ENCODE measurements at regions not wholly inside any gene's neighbourhood (a gene's known extent, or its start where the extent isn't known, plus 50 kb on each side); places are given as distances from the start of the nearest gene placed in this dataset.

GRCh38 chr6:154656660-154657059 is 76.6 kb upstream of the SCAF8 start:
- TF ChIP-seq CTCF (IDR thresholded peaks at IDR 0.05; ENCODE audit: control insufficient read depth, extremely low read depth, insufficient read depth) = no peak
- no peak overlapping the region for H3K4me3 ChIP-seq (ENCODE audit: low read depth, low read length)
- no peak for DNase-seq (ENCODE audit: low read depth)

- no peak for DNase-seq (ENCODE audit: low read depth)
- no peak overlapping the region for H3K4me3 ChIP-seq (ENCODE audit: low read depth, low read length)
- no peak for TF ChIP-seq CTCF (IDR thresholded peaks at IDR 0.05; ENCODE audit: control insufficient read depth, extremely low read depth, insufficient read depth)
Measured at GRCh38 chr6:154661768-154662167, 71.4 kb upstream of the SCAF8 start.

DNA sequence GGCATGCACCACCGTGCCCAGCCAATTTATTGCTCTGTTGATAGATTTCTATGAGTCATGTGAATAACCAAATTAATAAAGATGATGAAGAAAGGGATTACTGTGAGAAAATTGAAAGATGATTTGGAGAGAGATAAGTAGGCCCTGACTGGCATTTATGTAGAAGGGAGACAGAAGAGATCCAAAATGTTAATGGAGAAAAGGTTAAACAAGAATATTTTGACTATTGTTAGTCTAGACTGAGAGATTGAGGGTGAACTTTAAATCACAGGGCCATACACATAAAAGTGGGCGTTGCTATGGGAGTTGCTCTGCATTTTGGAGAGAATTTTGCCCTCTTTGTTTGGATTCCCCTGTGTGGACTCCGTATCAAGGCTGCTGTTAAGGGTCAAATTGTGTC is 68.9 kb upstream of the SCAF8 start:
- TF ChIP-seq CTCF (IDR thresholded peaks at IDR 0.05; ENCODE audit: control insufficient read depth, extremely low read depth, insufficient read depth) = no peak
- no peak for DNase-seq (ENCODE audit: low read depth)
- no peak overlapping the region for H3K4me3 ChIP-seq (ENCODE audit: low read depth, low read length)

GRCh38 chr6:154668156-154668555 is 65.1 kb upstream of the SCAF8 start:
- no peak overlapping the region for H3K4me3 ChIP-seq (ENCODE audit: low read depth, low read length)
- no peak for DNase-seq (ENCODE audit: low read depth)
- TF ChIP-seq CTCF (IDR thresholded peaks at IDR 0.05; ENCODE audit: control insufficient read depth, extremely low read depth, insufficient read depth) = no peak

DNA sequence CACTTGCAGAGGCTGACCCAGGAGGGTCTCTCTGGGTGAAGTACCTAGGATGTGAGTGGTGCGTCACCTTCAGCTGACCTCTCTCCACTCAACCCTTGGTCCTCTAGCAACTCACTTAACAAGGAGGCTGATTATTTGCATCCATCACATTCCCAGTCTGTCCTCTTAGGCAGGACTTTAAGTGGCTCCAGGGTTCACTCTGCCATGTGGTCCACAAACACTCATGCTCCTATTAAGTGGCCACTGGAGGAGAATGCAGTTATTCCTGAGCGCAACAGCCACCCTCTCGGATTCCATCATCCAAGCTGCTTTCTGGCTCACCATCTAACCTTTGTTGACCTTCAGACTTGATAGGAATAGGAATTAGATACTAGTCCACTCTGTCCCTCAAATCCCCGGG is 61.1 kb upstream of the SCAF8 start:
- no peak overlapping the region for H3K4me3 ChIP-seq (ENCODE audit: low read depth, low read length)
- TF ChIP-seq CTCF (IDR thresholded peaks at IDR 0.05; ENCODE audit: control insufficient read depth, extremely low read depth, insufficient read depth) = no peak
- no peak for DNase-seq (ENCODE audit: low read depth)

DNA sequence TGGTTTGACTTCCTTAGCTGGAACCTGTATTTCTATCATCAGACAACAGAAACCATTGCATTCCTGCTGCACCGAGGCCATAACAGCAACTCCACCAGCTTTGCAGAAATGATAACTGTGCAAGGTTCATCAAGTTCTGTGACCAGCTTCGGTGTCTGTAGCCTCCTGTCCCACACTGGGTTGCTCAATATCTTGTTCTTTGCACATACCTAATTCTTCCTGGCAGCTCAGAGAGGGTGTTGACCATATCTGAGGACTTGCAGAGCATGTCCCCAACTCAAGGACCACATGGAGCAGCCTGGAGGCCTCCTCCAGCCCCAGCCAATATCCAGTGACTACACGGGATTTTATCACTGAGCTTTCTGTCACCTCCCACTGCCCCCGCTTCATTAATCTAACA is 59.3 kb upstream of the SCAF8 start:
- H3K4me3 ChIP-seq (ENCODE audit: low read depth, low read length) = no peak overlapping the region
- DNase-seq (ENCODE audit: low read depth) = no peak
- no peak for TF ChIP-seq CTCF (IDR thresholded peaks at IDR 0.05; ENCODE audit: control insufficient read depth, extremely low read depth, insufficient read depth)

GRCh38 chr6:154675602-154676088 is 57.6 kb upstream of the SCAF8 start:
- TF ChIP-seq CTCF (IDR thresholded peaks at IDR 0.05; ENCODE audit: control insufficient read depth, extremely low read depth, insufficient read depth) = peak; percentile 99
- peak; percentile 89 for DNase-seq (ENCODE audit: low read depth)
- H3K4me3 ChIP-seq (ENCODE audit: low read depth, low read length) = no peak overlapping the region

Measured in LNCaP clone FGC (cell line).